D341Med (cell line): ENCODE measurements at regions not wholly inside any gene's neighbourhood (a gene's known extent, or its start where the extent isn't known, plus 50 kb on each side); places are given as distances from the start of the nearest gene placed in this dataset.
"Not testable (repeated sequence)": the region's sequence is repeated elsewhere in the genome, so short reads cannot be mapped to it uniquely, and the experiment has no call there.

Experiments
- DNase-seq: peaks from one replicate; pipeline ENCODE4 v3.0.0; 2012; ENCODE audit warnings: low spot score

DNA sequence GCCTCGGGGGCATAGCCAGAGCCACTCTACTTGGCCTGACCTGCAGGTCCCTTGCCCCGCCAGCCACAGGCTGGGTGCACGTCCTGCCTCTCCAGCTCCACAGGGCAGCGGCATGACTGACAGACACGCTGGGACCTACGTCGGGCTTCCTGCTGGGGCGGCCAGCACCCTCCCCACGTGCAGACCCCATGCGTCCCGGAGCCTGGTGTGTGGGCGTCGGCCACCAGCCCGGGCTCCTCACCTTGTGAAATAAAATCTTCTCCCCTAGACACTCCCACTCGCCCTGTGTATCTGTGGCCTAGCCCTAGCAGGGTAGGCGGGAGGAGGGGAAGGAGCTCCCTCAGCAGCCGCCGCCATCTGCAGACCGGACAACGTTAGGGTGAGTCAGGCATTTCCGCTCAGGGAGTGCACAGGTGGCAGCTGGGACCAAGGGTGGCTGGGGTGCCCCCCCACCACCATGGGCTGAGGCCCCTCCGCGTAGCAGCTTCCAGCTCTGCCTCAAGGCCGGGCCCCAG lies 119.5 kb downstream of the IGLL1 start:
- not testable (repeated sequence) for DNase-seq

- not testable (repeated sequence) for DNase-seq
Observed at GRCh38 chr22:23459645-23460516, 120.2 kb downstream of the IGLL1 start.

- no peak for DNase-seq
Observed at GRCh38 chr22:23458663-23459541, 121.2 kb downstream of the IGLL1 start.

- no peak for DNase-seq
Observed at GRCh38 chr22:23457380-23457985, 122.6 kb downstream of the IGLL1 start.

- not testable (repeated sequence) for DNase-seq
Observed at GRCh38 chr22:23456666-23457379, 123.3 kb downstream of the IGLL1 start.

DNA sequence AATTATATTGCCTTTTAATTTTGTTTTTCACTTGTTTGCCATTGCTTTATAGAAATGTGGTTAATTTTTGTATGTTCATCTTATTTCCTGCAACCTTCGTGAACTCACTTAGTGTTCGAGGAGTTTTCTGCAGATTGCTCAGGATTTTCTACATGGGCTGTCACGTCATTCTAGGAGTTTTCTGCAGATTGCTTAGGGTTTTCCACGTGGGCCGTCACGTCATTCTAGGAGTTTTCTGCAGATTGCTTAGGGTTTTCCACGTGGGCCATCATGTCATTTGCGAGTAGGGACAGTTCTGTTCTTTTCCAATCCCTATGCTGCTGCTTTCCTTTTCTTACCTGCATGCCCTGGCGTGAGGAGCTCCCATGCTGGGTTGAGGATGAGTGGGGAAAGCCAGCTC lies 125.7 kb downstream of the IGLL1 start:
- not testable (repeated sequence) for DNase-seq

DNA sequence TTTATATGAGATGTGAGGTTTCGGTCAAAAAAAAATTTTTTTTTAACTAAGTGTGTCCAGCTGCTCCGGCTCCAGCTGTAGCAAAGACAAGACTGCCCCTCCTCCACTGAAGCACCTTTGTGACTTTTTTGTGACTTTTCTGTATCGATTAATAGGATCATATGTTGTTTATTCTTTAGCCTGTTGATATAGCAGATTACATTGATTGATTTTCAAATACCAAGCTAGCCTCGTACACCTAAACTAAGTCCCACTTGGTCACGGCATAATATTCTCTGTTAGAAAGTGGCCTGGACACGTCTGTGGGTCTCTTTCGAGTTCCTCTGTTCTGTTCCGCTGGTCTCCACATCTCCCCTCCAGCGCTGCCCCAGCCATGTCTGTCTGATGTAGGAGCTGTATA lies 126.8 kb downstream of the IGLL1 start:
- DNase-seq = no peak

DNA sequence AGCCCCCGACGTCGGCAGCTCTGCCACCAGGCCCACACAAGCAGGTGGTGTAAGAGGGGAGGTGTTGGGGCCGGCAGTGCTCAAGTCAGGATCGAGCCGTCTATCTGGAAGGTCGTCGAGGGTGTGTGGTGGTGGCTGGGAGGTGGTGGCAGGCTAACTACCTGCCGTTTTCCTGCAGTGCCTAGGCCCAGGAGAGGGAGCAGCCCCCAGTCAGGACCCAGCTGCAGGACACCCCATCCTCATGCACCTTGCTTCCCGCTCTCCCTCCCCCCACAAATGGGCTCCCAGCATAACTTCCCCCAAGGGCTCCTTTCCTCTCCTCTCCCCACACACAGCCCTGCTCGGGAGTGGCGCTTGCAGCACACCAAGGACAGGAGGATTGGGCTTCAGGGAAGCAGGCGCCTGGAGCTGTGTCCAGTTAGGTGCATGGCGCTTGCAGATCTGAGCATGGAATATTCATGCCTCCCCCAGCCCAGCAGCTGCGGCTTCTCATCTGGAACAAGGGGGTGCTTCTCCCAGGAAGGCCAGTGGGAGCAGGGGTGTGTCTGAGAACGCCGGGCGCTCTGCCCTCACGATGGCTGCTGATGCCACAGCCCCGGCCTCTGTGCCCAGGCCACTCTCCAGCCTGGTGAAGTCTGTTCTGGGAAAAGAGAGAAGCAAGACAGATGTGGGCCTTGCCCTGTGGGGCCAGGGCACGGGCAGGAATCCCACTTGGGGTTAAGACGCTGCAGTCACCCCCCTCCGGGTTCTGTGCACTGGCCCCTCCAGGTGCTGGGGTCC lies 127.7 kb downstream of the IGLL1 start:
- no peak for DNase-seq

- not testable (repeated sequence) for DNase-seq
Observed at GRCh38 chr22:23451452-23452230, 128.4 kb downstream of the IGLL1 start.

- not testable (repeated sequence) for DNase-seq
Observed at GRCh38 chr22:23450821-23451220, 129.3 kb downstream of the IGLL1 start.

DNA sequence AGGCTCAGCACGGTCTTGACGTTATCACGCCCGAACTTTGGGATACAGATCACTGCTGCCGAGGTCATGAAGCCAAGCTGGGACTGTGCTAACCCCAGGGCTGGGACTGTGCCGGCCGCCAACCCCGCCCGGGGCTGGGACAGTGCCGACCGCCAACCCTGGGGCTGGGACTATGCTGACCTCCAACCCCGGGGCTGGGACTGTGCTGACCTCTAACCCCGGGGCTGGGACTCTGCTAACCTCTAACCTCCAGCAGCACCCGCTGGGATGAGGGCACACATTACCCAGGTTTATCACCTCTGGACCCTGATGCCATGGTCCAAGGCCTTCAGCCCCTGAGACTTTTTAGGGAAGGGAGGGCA lies 129.7 kb downstream of the IGLL1 start:
- DNase-seq = no peak

DNA sequence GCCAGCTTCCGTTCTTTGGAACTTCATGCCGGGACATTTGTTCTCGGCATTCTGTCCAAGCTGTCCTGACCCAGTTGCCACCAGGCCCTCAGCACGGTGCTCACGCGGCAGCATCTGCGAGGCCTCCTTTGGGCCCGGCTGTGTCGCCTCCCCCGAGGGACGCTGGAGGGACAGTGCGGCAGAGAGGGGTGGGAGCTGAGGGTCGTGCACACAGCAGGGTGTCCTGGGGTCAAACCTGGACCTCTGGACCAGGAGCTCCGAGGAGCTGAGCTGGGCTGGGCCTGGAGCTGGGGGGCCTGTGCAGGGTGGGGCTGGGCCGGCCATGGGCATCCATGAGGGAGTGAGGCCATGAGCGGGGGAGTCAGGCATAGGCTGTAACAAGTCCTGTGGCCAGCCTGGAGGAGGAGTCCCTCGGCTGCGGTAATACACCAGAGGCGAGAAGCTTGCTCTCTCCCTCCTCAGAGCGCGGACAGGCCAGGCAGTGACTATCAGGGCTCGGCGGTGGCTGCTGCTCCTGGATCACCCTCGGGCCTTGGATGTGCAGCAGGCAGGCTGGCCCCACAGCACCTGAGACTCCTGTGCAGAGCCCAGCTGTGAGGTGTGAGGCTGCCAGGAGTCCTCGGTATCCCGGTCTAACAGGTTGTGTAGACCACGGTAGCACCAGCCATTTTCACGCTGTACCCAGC lies 130.2 kb downstream of the IGLL1 start:
- not testable (repeated sequence) for DNase-seq

GRCh38 chr22:23448499-23449288 lies 131.4 kb downstream of the IGLL1 start:
- DNase-seq = not testable (repeated sequence)

DNA sequence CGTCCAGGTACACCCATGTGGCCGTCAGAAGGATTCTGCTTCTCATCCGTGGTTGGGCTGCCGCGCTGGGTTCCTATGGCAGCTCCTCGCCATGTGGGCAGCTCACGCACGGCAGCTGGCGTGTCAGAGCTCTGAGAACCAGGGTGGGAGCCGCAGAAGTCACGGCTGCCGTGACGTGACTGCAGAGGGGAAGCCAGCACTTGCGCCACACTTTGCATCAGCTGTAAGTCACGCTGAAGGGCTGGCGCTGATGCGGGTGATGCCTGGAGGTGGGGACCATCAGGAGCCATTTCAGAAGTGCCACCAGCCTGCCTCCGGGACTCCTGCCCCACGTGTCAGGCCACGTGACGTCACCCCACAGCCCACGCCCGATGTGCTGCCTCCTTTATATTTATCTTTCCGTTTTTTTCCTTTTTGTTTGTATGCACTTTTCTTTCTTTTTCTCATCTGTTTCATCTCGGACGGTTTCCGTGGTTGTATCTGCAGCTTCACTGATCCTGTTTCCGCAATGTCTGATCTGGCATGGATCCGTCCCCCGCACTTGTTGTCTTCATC lies 133.2 kb downstream of the IGLL1 start:
- DNase-seq = no peak

DNA sequence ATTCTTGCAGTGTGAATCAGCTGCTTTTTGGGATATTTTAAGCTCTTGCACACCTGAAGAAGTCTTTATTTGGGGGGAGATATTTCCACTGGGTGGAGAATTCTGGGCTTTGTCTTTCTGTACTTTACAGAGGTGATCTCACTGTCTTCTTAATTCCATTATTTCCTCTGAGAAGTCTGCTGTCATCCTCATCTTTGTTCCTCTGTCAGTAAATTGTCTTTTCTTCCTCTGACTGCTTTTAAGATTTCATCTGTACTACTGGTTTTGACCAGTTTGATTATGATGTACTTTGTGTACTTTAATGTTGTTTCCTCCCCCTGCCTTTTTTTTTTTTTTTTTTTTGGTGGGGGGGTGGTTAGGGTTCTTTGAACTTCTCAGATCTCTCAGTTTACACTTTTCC lies 133.9 kb downstream of the IGLL1 start:
- DNase-seq = not testable (repeated sequence)

DNA sequence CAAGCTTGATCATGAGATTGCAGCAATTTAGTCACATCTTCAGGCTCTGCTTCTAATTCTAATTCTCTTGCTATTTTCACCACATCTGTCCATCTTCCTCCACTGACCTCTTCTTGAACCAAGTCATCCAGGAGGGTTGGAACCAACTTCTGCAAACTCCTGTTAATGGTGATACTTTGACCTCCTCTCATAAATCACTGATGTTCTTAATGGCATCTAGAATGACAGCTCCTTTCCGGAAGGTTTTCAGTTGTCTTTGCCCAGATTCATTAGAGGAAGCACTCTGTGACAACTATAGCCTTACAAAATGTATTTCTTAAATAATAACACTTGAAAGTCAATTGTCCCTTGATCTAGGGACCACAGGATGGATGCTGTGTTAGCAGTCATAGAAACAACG lies 136.2 kb downstream of the IGLL1 start:
- not testable (repeated sequence) for DNase-seq

GRCh38 chr22:23439581-23439980 lies 140.5 kb downstream of the IGLL1 start:
- DNase-seq = not testable (repeated sequence)

- DNase-seq = no peak
Observed at GRCh38 chr22:23438216-23438615, 141.9 kb downstream of the IGLL1 start.
